ENCODE measurements at regions not wholly inside any gene's neighbourhood (a gene's known extent, or its start where the extent isn't known, plus 50 kb on each side); places are given as distances from the start of the nearest gene placed in this dataset.

DNA sequence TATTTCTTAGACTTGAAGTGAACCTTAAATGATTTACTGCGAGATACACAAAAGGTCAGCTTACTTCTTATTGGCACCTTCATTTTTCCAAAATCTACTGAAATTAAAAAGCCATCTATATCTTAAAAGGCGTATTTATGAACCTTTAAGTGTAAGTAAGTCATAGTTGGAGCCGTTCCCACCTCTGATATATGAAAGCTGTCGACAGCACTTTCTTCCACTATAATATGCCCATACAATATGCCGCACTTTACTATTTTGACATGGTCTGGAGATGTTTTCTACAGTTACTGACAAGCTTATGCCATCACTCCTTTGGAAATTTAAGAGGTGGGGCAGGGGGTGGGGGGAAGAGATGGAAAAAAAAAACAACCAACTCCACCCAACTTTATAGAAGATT is 155.3 kb downstream of the PHETA1 start:
- H3K9me3 ChIP-seq = no peaks in the 10 kb centered on the region
- no peak overlapping the region for H3K27ac Mint-ChIP-seq (ENCODE audit: unreplicated experiment)
- no peaks in the 10 kb centered on the region for H3K4me1 Mint-ChIP-seq (ENCODE audit: low read depth, unreplicated experiment)
- intact Hi-C loops (cut with micrococcal nuclease; ENCODE audit: unreplicated experiment) = no loop called here
- POLR2A ChIA-PET = no interaction called here
- no peaks in the 10 kb centered on the region for H3K4me1 ChIP-seq
- CTCF ChIA-PET = no interaction called here
- no peak overlapping the region for H3K4me3 Mint-ChIP-seq (ENCODE audit: unreplicated experiment)
- TF ChIP-seq, protein P1, sequence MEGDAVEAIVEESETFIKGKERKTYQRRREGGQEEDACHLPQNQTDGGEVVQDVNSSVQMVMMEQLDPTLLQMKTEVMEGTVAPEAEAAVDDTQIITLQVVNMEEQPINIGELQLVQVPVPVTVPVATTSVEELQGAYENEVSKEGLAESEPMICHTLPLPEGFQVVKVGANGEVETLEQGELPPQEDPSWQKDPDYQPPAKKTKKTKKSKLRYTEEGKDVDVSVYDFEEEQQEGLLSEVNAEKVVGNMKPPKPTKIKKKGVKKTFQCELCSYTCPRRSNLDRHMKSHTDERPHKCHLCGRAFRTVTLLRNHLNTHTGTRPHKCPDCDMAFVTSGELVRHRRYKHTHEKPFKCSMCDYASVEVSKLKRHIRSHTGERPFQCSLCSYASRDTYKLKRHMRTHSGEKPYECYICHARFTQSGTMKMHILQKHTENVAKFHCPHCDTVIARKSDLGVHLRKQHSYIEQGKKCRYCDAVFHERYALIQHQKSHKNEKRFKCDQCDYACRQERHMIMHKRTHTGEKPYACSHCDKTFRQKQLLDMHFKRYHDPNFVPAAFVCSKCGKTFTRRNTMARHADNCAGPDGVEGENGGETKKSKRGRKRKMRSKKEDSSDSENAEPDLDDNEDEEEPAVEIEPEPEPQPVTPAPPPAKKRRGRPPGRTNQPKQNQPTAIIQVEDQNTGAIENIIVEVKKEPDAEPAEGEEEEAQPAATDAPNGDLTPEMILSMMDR (IDR thresholded peaks at IDR 0.05; ENCODE audit: insufficient read depth in 1 of 2, low read depth in 1 of 2, low read length in 1 of 2, severe bottlenecking in 1 of 2, unreplicated experiment in 1 of 2) = no peak
- H3K36me3 ChIP-seq (ENCODE audit: control insufficient read depth, insufficient read depth, low read length) = no peaks in the 10 kb centered on the region
- no peak overlapping the region for H3K4me3 ChIP-seq (ENCODE audit: low read depth, low read length)
- no TSS peak for BruUV-seq (replicated peaks)
- DNase-seq = no peak
- no peaks in the 10 kb centered on the region for H3K9me3 Mint-ChIP-seq (ENCODE audit: unreplicated experiment)
- H3K27me3 Mint-ChIP-seq (ENCODE audit: insufficient read depth, unreplicated experiment) = peaks cover 15% of the 10 kb centered on the region
- no peaks in the 10 kb centered on the region for H3K36me3 Mint-ChIP-seq (ENCODE audit: insufficient read depth, unreplicated experiment)
- no peaks in the 10 kb centered on the region for H3K27me3 ChIP-seq (replicated peaks; ENCODE audit: control insufficient read depth, insufficient read depth, low read length)

DNA sequence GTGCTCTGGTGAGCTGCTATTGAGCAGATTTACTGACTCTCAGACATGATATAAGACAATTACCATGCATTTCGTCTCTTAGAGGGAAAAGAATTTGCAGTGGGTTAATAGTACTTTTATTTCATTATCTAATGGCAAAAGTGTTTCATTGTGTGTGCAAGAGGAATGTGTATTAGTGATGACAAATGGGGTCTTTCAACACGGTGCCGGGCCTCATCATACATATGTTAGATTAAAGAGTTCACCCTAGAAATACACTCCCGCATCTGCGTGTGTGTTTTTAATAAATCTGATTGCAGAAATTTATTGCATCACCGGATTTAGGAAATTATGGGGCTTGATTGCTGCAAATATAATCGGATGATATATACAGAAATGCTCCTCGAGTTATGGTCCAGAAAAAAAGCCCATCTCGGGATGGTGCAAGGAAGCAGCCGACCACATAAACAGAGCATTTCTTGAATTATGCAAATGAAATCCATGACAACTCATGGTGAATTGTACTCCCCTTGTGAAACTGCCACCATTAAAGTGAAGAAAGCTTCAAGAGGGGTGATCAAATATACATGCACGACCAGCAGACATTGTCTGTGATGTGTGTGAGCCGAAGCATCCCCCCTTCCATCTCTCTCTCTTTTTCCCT is 156.0 kb downstream of the PHETA1 start:
- peaks cover 14% of the 10 kb centered on the region for H3K27me3 Mint-ChIP-seq (ENCODE audit: insufficient read depth, unreplicated experiment)
- no peak overlapping the region for H3K27ac Mint-ChIP-seq (ENCODE audit: unreplicated experiment)
- Histone ChIP-seq H3K36me3 (ENCODE audit: control insufficient read depth, insufficient read depth, low read length) (no peaks in the 10 kb centered on the region), H3K9me3 (no peaks in the 10 kb centered on the region), H3K27me3 (replicated peaks; ENCODE audit: control insufficient read depth, insufficient read depth, low read length) (no peaks in the 10 kb centered on the region), H3K4me3 (ENCODE audit: low read depth, low read length) (no peak overlapping the region), H3K4me1 (no peaks in the 10 kb centered on the region)
- H3K36me3 Mint-ChIP-seq (ENCODE audit: insufficient read depth, unreplicated experiment) = no peaks in the 10 kb centered on the region
- no peak for DNase-seq
- TF ChIP-seq, protein P1 (IDR thresholded peaks at IDR 0.05; ENCODE audit: insufficient read depth in 1 of 2, low read depth in 1 of 2, low read length in 1 of 2, severe bottlenecking in 1 of 2, unreplicated experiment in 1 of 2) = no peak
- ChIA-PET CTCF (no interaction called here), POLR2A (no interaction called here)
- intact Hi-C loops (cut with micrococcal nuclease; ENCODE audit: unreplicated experiment) = no loop called here
- H3K9me3 Mint-ChIP-seq (ENCODE audit: unreplicated experiment) = no peaks in the 10 kb centered on the region
- no peaks in the 10 kb centered on the region for H3K4me1 Mint-ChIP-seq (ENCODE audit: low read depth, unreplicated experiment)
- no peak overlapping the region for H3K4me3 Mint-ChIP-seq (ENCODE audit: unreplicated experiment)
- no TSS peak for BruUV-seq (replicated peaks)

DNA sequence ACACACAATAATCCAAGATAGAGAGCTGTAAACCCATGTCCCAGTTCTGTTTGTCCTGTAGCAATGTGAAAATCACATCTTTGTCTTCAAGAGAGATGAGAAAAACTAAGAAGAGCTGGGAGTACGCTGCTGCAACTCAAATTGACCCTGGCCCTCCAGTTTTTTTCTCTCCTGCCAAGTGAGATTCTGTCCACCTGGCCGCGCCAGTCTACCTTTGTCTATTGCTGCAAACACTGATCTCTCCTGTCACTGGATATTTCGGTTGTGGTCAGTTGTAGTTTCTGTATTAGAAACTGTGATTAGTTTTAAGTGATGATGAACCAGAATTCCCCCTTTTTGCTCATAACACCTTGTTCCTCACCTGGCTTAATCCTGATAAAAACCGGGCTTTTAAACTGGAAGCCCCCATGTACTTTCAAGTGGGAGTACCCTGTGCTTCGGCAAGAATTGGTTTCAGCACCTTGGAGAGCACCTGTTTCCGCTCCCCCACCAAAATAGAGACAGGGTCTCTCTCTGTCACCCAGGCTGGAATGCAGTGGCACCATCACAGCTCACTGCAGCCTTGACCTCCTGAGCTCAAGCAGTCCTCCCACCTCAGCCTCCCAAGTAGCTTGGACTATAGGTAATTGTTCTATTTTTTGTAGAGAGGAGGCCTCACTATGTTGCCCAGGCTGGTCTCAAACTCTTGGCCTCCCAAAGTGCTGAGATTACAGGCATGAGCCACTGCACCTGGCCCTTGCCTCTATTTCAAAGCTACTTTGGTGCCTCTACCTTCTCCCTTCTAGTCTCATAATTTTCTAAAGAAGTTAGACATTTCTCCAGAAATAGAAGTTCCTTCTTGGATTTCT is 156.8 kb downstream of the PHETA1 start:
- Mint-ChIP-seq H3K27me3 (ENCODE audit: insufficient read depth, unreplicated experiment) (peaks cover 16% of the 10 kb centered on the region), H3K4me1 (ENCODE audit: low read depth, unreplicated experiment) (no peaks in the 10 kb centered on the region), H3K27ac (ENCODE audit: unreplicated experiment) (no peak overlapping the region), H3K36me3 (ENCODE audit: insufficient read depth, unreplicated experiment) (no peaks in the 10 kb centered on the region), H3K9me3 (ENCODE audit: unreplicated experiment) (no peaks in the 10 kb centered on the region), H3K4me3 (ENCODE audit: unreplicated experiment) (no peak overlapping the region)
- Histone ChIP-seq H3K36me3 (ENCODE audit: control insufficient read depth, insufficient read depth, low read length) (no peaks in the 10 kb centered on the region), H3K4me1 (no peaks in the 10 kb centered on the region), H3K4me3 (ENCODE audit: low read depth, low read length) (no peak overlapping the region), H3K9me3 (no peaks in the 10 kb centered on the region), H3K27me3 (replicated peaks; ENCODE audit: control insufficient read depth, insufficient read depth, low read length) (no peaks in the 10 kb centered on the region)
- intact Hi-C loops (cut with micrococcal nuclease; ENCODE audit: unreplicated experiment) = no loop called here
- TF ChIP-seq, protein P1 (IDR thresholded peaks at IDR 0.05; ENCODE audit: insufficient read depth in 1 of 2, low read depth in 1 of 2, low read length in 1 of 2, severe bottlenecking in 1 of 2, unreplicated experiment in 1 of 2) = no peak
- peak; percentile 10 to 47 for DNase-seq
- ChIA-PET POLR2A (no interaction called here), CTCF (interaction anchor here (0.9 kb wide), 1 partner anchor 191 kb away, joined by 5 read pairs; no protein-coding TSS in a partner anchor)
- no TSS peak for BruUV-seq (replicated peaks)

Data from Caco-2 (cell line).